Panc1 (cell line): ENCODE measurements at regions not wholly inside any gene's neighbourhood (a gene's known extent, or its start where the extent isn't known, plus 50 kb on each side); places are given as distances from the start of the nearest gene placed in this dataset.

Experiments used
- ATAC-seq: fragments of 200-7000 bp; cut with Tn5 transposase; 2 replicates; pipeline ENCODE4 v1.9.1; 2020; ENCODE audit warnings: mild to moderate bottlenecking, moderate library complexity
- BruUV-seq: library from RNA; stranded (reverse); fragments of 400-500 nt; replicated peaks from 2 replicates; lab custom pipeline; 2021; lab: Mats Ljungman, UMichigan
- CTCF ChIA-PET: fragments of 300-600 bp; sonication (Branson Sonifier 250); formaldehyde crosslinking; loops from one replicate; lab custom pipeline; 2022; ENCODE audit warnings: antibody characterized with exemption; lab: Charles Lee
- POLR2A ChIA-PET: fragments of 300-600 bp; sonication (Branson Sonifier 250); formaldehyde crosslinking; loops from one replicate; lab custom pipeline; 2022; ENCODE audit warnings: antibody characterized with exemption; lab: Charles Lee
- DNase-seq: peaks from one replicate; pipeline ENCODE4 v3.0.0-alpha.2; 2010; ENCODE audit warnings: low read depth, low spot score
- H3K27ac ChIP-seq: 2 replicates; pipeline ENCODE4 v1.5.1; 2011; ENCODE audit warnings: mild to moderate bottlenecking, low read length, inconsistent platforms
- H3K27me3 ChIP-seq: fragments of 200-500 bp; sonication (Bioruptor generic); 2 replicates; pipeline ENCODE4 v1.6.0; 2014; ENCODE audit warnings: low read length, inconsistent platforms; ENCODE audit not compliant: control insufficient read depth, insufficient read depth
- H3K36me3 ChIP-seq: fragments of 200-500 bp; sonication (Bioruptor generic); 2 replicates; pipeline ENCODE4 v1.5.1; 2014; ENCODE audit warnings: inconsistent platforms, mild to moderate bottlenecking, low read length, moderate library complexity; ENCODE audit not compliant: control insufficient read depth, insufficient read depth
- H3K4me1 ChIP-seq: 2 replicates; pipeline ENCODE4 v1.5.1; 2011; ENCODE audit warnings: inconsistent platforms, mild to moderate bottlenecking, low read length, moderate library complexity; ENCODE audit not compliant: control insufficient read depth, insufficient read depth
- H3K4me3 ChIP-seq, 2 experiments: 2 replicates each; pipeline ENCODE4 v1.5.1; 2011 to 2012; ENCODE audit warnings: low read depth in 2 of 2, low read length in 2 of 2, mild to moderate bottlenecking in 2 of 2, inconsistent platforms in 1 of 2, moderate library complexity in 1 of 2
- H3K9me3 ChIP-seq: fragments of 200-500 bp; sonication (Bioruptor generic); 2 replicates; pipeline ENCODE4 v1.5.1; 2014; ENCODE audit warnings: low read depth, mild to moderate bottlenecking, inconsistent platforms, low read length, moderate library complexity; ENCODE audit not compliant: control insufficient read depth, insufficient read depth
- POLR2AphosphoS5 ChIP-seq: IDR thresholded peaks from 2 replicates; pipeline ENCODE4 v1.6.1; 2012; ENCODE audit warnings: mild to moderate bottlenecking, low read depth, low read length, moderate library complexity
- SIN3A ChIP-seq: IDR thresholded peaks from 2 replicates; pipeline ENCODE4 v1.6.1; 2012; ENCODE audit warnings: low read depth, mild to moderate bottlenecking, low read length, moderate library complexity, borderline replicate concordance; ENCODE audit not compliant: insufficient read depth
- TCF7L2 ChIP-seq: IDR thresholded peaks from 2 replicates; pipeline ENCODE4 v1.6.1; 2011; ENCODE audit warnings: mild to moderate bottlenecking, low read depth, low read length, inconsistent platforms
- in situ Hi-C: cut with HindIII; loops from 2 replicates; pipeline ENCODE4 v1.10.0; 2016; ENCODE audit warnings: low sequenced_read_pairs, low pct_unique_long_range_greater_than_20kb
- intact Hi-C: fragments of 100-400 bp; cut with micrococcal nuclease; formaldehyde crosslinking; loops from one replicate; pipeline ENCODE4 v1.10.0; 2022; ENCODE audit not compliant: unreplicated experiment
- TF ChIP-seq, protein P1 (sequence below), 2 experiments: IDR thresholded peaks; 2 replicates each; pipeline ENCODE4 v1.6.1; 2011 to 2012; ENCODE audit warnings: low read depth in 2 of 2, control low read depth in 1 of 2, low read length in 1 of 2, mild to moderate bottlenecking in 1 of 2, moderate library complexity in 1 of 2; ENCODE audit not compliant: insufficient read depth in 1 of 2
- TF ChIP-seq, protein P2 (sequence below): fragments of 450-650 bp; IDR thresholded peaks from 2 replicates; pipeline ENCODE4 v1.5.1; 2017; ENCODE audit warnings: mild to moderate bottlenecking

DNA sequence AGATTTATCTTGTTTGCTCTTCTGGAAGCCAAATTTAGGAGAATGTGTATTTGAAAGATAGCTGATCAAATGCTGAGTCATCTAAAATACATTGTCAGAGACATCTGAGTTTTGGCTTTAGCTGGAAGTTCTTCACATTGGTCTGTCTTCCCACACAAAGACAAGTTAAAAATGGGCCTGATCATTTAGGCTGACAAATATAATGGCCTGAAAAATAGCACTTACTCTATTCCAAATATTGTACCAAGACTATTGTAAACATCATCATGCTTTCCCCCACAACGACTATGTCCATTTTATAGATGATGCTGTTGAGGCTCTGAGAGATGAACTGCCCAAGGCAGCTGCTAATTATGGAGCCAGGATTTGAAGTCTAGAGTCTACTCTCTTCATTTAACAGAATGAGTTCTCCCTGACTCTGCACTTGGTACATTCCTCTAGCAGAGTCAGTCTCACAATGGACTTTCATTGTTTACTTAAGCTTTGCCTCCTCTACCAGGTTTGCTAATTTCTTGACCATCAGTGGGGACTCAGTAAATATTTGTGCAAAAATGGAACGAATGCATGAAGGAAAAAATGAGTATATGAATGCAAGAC, 619.4 kb upstream of the KLF4 start:
- Histone ChIP-seq H3K36me3 (no peaks in the 10 kb centered on the region), H3K4me3 (no peak overlapping the region), H3K4me1 (no peaks in the 10 kb centered on the region), H3K9me3 (no peaks in the 10 kb centered on the region), H3K27me3 (no peaks in the 10 kb centered on the region), H3K27ac (no peak overlapping the region)
- POLR2A ChIA-PET, result no interaction called here
- TF ChIP-seq, protein P1, sequence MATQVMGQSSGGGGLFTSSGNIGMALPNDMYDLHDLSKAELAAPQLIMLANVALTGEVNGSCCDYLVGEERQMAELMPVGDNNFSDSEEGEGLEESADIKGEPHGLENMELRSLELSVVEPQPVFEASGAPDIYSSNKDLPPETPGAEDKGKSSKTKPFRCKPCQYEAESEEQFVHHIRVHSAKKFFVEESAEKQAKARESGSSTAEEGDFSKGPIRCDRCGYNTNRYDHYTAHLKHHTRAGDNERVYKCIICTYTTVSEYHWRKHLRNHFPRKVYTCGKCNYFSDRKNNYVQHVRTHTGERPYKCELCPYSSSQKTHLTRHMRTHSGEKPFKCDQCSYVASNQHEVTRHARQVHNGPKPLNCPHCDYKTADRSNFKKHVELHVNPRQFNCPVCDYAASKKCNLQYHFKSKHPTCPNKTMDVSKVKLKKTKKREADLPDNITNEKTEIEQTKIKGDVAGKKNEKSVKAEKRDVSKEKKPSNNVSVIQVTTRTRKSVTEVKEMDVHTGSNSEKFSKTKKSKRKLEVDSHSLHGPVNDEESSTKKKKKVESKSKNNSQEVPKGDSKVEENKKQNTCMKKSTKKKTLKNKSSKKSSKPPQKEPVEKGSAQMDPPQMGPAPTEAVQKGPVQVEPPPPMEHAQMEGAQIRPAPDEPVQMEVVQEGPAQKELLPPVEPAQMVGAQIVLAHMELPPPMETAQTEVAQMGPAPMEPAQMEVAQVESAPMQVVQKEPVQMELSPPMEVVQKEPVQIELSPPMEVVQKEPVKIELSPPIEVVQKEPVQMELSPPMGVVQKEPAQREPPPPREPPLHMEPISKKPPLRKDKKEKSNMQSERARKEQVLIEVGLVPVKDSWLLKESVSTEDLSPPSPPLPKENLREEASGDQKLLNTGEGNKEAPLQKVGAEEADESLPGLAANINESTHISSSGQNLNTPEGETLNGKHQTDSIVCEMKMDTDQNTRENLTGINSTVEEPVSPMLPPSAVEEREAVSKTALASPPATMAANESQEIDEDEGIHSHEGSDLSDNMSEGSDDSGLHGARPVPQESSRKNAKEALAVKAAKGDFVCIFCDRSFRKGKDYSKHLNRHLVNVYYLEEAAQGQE (IDR thresholded peaks at IDR 0.05; ENCODE audit: insufficient read depth in 1 of 2, low read depth in 2 of 2, low read length in 1 of 2), result no peak
- TF ChIP-seq, protein P2, sequence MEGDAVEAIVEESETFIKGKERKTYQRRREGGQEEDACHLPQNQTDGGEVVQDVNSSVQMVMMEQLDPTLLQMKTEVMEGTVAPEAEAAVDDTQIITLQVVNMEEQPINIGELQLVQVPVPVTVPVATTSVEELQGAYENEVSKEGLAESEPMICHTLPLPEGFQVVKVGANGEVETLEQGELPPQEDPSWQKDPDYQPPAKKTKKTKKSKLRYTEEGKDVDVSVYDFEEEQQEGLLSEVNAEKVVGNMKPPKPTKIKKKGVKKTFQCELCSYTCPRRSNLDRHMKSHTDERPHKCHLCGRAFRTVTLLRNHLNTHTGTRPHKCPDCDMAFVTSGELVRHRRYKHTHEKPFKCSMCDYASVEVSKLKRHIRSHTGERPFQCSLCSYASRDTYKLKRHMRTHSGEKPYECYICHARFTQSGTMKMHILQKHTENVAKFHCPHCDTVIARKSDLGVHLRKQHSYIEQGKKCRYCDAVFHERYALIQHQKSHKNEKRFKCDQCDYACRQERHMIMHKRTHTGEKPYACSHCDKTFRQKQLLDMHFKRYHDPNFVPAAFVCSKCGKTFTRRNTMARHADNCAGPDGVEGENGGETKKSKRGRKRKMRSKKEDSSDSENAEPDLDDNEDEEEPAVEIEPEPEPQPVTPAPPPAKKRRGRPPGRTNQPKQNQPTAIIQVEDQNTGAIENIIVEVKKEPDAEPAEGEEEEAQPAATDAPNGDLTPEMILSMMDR, result no peak
- TF ChIP-seq SIN3A (no peak), TCF7L2 (no peak), POLR2AphosphoS5 (no peak)
- BruUV-seq, result no TSS peak
- DNase-seq (no peak), ATAC-seq (no peak)
- intact Hi-C loops (no loop called here), in situ Hi-C loops (no loop called here)
- CTCF ChIA-PET, result no interaction called here

DNA sequence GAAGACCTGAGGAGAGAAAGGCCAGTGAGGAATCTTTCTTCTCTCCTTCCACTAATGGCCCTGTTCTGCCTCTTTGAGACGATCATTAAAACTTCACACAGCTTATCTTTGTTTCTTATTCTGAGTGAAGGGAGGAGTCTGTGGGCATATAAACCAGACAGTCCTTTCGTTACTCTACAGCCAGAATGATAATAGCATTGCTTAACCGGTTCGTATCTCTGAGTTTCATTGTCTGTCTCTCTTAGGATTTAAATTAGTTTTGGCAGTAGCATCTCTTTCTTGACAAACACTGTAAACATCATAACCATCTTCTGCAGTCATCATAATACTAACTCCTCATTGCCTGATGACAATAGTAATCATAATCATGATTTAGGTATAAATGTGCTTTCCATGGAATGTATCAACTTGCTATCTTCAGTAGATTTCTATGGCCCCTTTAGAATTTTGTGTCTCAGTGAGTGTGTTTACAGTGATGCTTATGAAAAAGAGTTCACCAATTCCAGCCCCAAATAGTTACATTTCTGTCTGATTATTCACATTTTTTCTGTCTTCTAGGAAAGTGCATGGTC, 618.8 kb upstream of the KLF4 start:
- ATAC-seq, result no peak
- Histone ChIP-seq H3K9me3 (no peaks in the 10 kb centered on the region), H3K27me3 (no peaks in the 10 kb centered on the region), H3K4me3 (no peak overlapping the region), H3K4me1 (no peaks in the 10 kb centered on the region), H3K36me3 (no peaks in the 10 kb centered on the region), H3K27ac (no peak overlapping the region)
- no TSS peak for BruUV-seq
- intact Hi-C loops, result no loop called here
- POLR2A ChIA-PET, result no interaction called here
- TF ChIP-seq TCF7L2, result no peak
- no peak for TF ChIP-seq SIN3A
- TF ChIP-seq, protein P2, result no peak
- TF ChIP-seq, protein P1 (IDR thresholded peaks at IDR 0.05; ENCODE audit: insufficient read depth in 1 of 2, low read depth in 2 of 2, low read length in 1 of 2), result no peak
- no peak for TF ChIP-seq POLR2AphosphoS5
- CTCF ChIA-PET, result no interaction called here
- DNase-seq, result no peak
- in situ Hi-C loops, result no loop called here
